22Rv1 (cell line): ENCODE measurements at regions not wholly inside any gene's neighbourhood (a gene's known extent, or its start where the extent isn't known, plus 50 kb on each side); places are given as distances from the start of the nearest gene placed in this dataset.
"Not testable (repeated sequence)": the region's sequence is repeated elsewhere in the genome, so short reads cannot be mapped to it uniquely, and the experiment has no call there.

Source experiments
- H3K27ac ChIP-seq: fragments of 450-650 bp; 2 replicates; pipeline ENCODE4 v1.5.1; 2017
- CTCF ChIP-seq: fragments of 450-650 bp; IDR thresholded peaks from 2 replicates; pipeline ENCODE4 v1.5.1; 2017; ENCODE audit warnings: mild to moderate bottlenecking
- ZFX ChIP-seq: fragments of 450-650 bp; IDR thresholded peaks from 2 replicates; pipeline ENCODE4 v1.6.1; 2017; ENCODE audit warnings: antibody characterized with exemption, borderline replicate concordance

DNA sequence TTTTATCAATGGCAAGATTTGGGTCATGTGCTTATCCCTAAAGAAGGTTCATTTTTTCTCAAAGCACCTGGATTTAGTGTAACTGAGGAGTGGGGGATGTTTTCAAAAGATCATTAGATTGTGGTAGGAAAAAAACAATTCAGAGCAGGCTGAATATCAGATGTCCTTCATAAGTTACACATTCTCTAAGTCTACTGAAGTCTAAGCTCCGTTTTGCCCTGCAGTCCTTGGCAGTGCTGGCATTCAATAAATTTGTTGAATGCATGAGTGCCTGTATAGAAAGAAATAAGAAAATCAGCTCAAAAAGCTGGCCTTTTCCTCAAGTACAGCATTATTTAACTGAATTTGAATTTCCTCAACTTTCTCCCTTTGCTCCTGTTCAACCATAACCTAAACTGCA, 819.0 kb upstream of the GRM7 start:
- H3K27ac ChIP-seq = no peak overlapping the region
- no peak for TF ChIP-seq ZFX
- no peak for TF ChIP-seq CTCF

GRCh38 chr3:6047016-6047415, 813.9 kb upstream of the GRM7 start:
- H3K27ac ChIP-seq = no peak overlapping the region
- TF ChIP-seq CTCF = no peak
- no peak for TF ChIP-seq ZFX

DNA sequence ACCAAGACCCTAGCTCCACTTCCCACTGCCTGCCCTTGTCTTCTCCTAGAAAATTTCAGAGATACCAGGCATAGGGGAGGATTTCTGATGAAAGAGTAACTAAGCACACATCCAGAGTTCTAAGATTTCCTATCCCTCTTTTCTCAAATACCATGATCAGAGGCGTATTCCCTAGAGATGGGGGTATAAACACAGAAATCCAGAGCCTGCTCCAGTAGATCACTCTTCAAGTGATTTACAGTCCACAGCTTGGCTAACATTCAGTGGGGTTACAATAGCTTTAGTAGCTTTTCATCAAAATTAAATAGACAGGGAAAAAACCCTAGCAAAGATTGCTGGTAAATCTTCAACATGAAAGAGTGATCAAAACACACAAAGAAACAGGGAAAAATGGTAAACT, 800.7 kb upstream of the GRM7 start:
- H3K27ac ChIP-seq = no peak overlapping the region
- TF ChIP-seq CTCF = no peak

GRCh38 chr3:6062261-6063187, 798.4 kb upstream of the GRM7 start:
- no peak overlapping the region for H3K27ac ChIP-seq
- TF ChIP-seq ZFX (no peak), CTCF (no peak)

DNA sequence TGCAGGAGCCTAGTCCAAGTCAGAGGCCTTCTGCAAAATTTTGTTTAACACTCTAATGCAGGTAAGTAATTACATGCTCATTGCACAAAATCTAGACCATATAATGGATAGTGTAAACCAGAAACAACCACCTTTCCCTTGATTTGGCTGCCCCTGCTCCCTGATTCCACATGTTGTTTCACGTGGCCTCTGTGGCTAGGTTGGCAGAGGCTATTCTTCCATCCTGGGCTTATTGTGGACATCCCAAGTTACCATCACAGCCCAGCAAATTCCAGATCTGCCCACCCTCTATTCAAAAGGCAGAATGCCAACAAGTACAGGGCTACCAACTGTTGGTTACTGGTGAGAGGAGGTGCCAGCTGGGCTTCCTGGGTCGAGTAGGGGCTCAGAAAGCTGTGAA, 794.5 kb upstream of the GRM7 start:
- TF ChIP-seq ZFX (no peak), CTCF (no peak)
- H3K27ac ChIP-seq = no peak overlapping the region

DNA sequence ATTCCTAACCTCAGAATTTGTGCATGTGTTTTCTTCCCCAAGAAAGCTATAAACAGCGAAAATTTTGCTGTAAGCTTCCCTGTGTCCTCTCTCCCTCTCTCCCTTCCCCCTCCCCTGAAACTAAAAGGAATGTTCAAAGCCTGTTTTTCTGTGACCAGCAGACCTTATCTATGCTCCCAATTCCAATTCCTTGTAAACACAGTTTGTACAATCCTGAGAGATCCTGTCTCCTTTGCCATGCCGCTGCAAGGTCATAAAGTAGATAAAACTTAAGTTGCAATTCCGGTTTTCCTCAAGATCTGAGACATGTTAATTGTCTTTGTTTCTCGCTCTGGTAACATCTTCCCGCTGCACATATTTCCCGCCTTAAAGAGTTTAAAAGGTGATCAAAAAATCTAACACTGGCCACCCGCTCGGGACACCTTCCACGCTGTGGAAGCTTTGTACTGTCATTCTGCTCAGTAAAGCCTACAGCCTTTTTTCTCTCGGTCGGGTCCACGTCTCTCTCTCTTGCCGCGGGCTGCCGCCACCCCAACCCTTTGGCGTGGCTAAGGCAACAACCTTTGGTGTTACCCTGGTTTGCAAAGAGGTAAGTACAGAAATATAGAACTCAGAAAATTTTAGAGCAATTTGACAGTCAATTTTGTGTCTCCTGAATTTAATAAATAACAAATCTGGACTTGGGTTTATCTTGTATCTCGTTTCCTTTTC, 793.9 kb upstream of the GRM7 start:
- not testable (repeated sequence) for H3K27ac ChIP-seq

DNA sequence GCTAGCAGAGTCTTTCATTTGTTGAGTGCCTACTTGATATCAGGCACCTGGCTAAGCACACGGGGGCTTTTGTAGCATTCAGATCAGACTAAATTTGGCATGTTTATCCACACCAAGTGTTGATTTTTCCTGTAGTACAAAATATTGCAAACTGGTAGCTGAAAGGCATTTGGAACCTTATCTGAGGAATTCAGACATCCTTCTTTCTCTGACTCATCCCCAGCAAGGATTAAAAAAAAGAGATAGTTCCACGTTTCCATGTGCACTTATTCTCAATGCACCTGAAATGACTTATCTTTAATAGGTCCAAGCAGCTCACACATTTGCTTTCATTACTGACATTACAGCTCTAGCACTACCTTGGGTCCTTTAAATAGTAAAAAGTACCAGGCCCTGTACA, 786.0 kb upstream of the GRM7 start:
- H3K27ac ChIP-seq = no peak overlapping the region
- TF ChIP-seq CTCF (no peak), ZFX (no peak)
